ENCODE measurements at regions not wholly inside any gene's neighbourhood (a gene's known extent, or its start where the extent isn't known, plus 50 kb on each side); places are given as distances from the start of the nearest gene placed in this dataset.
"Not testable (repeated sequence)": the region's sequence is repeated elsewhere in the genome, so short reads cannot be mapped to it uniquely, and the experiment has no call there.

DNA sequence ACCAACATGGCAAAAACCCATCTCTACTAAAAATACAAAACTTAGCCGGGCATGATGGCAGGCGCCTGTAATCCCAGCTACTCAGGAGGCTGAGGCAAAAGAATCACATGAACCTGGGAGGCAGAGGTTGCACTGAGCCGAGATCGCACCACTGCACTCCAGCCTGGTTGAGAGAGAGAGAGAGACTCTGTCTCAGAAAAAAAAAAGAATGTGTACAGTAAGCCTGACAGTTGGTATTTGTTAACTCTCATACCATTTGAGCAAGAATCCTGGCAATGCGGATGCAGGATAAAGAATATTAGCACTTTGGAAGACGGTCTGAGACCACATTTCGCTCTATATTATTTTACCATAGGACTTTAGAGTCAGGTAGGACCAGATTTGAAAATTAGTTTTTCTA lies 140.0 kb upstream of the ZNF648 start:
- H3K4me1 Mint-ChIP-seq; DNase-seq; H3K27ac Mint-ChIP-seq; H3K9me3 Mint-ChIP-seq (ENCODE audit: low read depth); H3K36me3 Mint-ChIP-seq; CTCF ChIA-PET; H3K4me3 Mint-ChIP-seq; ATAC-seq: not testable (repeated sequence)
- peaks cover 12% of the 10 kb centered on the region for H3K27me3 Mint-ChIP-seq

DNA sequence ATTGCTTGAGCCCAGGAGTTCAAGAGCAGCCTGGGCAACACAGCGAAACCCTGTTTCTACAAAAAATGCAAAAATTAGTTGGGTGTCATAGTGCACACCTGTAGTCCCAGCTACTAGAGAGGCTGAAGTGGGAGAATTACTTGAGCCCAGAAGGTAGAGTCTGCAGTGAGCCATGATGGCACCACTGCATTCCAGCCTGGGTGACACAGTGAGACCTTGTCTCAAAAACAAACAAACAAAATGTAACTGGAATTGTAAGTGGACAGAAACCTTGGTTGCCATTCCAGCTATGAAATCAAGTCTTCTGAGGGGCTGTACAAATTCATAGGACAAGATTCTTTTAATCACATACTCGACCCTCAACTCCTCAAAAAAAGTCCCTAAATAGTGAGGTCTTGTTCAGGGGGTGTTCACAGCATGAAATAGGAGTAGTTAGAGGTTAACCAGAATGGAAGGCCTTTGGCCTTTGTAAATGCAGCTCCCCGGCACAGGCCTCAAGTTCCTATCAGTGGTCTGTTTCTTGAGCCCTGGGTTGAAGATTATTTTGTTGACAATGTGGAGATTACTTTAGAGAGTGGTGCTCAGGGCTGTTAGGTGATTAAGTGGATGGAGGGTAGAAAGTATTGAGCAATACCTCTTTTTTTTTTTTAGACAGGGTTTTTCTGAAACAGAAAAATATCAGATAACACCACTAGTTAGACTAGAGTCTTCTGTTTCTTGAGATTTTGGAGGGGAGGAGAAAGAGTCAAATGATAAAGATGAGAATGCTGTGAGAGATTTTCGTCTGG lies 138.7 kb upstream of the ZNF648 start:
- Mint-ChIP-seq H3K27me3 (peaks cover 20% of the 10 kb centered on the region), H3K36me3 (peaks cover 1% of the 10 kb centered on the region), H3K4me1 (no peaks in the 10 kb centered on the region), H3K4me3 (no peak overlapping the region), H3K9me3 (ENCODE audit: low read depth) (no peaks in the 10 kb centered on the region), H3K27ac (no peak overlapping the region)
- DNase-seq (no peak), ATAC-seq (no peak)
- CTCF ChIA-PET = no interaction called here

DNA sequence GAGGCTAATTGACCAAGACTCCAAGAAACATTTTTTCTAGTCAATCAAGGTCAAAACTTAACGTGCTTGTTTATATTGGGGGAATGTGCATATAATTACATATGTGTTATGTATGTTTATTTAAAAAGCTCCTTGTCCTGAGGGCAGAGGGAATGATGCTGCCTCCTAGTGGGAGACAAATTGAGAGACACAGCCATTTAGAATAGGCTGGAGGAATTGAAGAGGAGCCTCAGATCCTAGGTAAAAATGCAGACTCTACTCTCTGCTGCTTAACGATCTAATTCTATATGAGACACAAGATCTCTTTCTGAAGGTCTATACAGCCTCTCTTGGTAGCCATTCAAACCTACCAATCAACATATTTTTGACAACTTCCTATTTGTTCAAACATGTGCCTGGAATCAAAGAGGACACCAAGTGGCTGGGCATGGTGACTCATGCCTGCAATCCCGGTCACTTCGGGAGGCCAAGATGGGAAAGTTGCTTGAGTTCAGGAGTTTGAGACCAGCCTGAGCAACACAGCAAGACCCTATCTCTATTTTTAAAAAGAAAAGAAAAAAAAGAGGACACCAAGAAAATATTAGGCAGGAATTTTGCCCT lies 136.6 kb upstream of the ZNF648 start:
- CTCF ChIA-PET = interaction anchor here (0.6 to 2.4 kb wide), 3 partner anchors 55 to 199 kb away, joined by 3 to 10 read pairs (median 3); no protein-coding TSS in a partner anchor
- no peaks in the 10 kb centered on the region for H3K36me3 Mint-ChIP-seq
- no peaks in the 10 kb centered on the region for H3K9me3 Mint-ChIP-seq (ENCODE audit: low read depth)
- ATAC-seq (no peak), DNase-seq (no peak)
- no peaks in the 10 kb centered on the region for H3K4me1 Mint-ChIP-seq
- H3K4me3 Mint-ChIP-seq = no peak overlapping the region
- no peak overlapping the region for H3K27ac Mint-ChIP-seq
- peaks cover 15% of the 10 kb centered on the region for H3K27me3 Mint-ChIP-seq

DNA sequence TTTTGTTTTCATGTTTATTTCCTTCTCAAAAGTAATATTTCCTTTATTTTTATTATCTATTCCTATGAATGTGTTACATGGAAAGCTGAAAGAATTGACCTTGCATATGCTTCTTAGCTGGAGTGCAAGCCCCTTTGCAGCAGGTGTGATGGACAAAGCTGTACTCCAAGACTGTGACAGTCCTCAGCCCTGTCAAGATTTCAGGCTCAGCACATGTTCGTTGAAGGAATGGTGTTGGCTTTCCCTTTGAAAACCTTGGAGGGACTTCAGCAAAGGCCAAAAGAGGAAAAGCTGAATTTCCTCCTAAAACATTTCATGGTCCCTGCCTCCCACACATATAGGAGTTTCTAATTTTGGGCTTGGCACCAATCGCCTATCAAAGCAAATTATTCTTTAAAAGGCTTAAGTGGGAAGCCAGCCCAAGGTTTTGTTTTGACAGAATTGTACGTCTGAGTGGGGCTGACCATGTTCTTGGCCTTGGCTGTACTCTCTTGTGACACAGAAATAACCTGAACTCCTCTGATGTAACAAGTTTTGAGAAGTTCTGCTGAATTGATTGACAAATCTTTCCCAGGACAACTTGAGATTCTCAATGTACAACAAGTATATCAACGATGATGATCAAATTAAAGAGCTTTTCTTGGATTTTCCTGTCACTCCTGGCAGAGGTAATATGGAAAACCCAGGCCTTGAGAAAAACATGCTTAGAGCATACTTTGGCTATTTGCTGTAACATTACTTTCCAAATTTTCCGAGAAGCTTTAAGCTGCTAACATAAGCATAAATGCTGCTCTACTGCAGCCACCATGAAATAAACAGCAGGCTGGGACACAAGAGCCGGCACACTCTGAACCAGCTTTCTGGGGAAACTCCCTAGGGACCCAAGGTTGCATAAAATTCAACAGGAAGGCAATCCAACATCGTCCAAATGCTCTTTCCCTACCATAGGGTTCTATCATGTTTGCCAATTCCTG lies 135.7 kb upstream of the ZNF648 start:
- DNase-seq = no peak
- CTCF ChIA-PET = interaction anchor here (0.6 to 2.4 kb wide), 4 partner anchors 9 to 200 kb away, joined by 3 to 10 read pairs (median 4); no protein-coding TSS in a partner anchor
- peaks cover 15% of the 10 kb centered on the region for H3K27me3 Mint-ChIP-seq
- no peaks in the 10 kb centered on the region for H3K9me3 Mint-ChIP-seq (ENCODE audit: low read depth)
- H3K4me1 Mint-ChIP-seq = peaks cover 2% of the 10 kb centered on the region
- no peak for ATAC-seq
- H3K27ac Mint-ChIP-seq = no peak overlapping the region
- no peak overlapping the region for H3K4me3 Mint-ChIP-seq
- no peaks in the 10 kb centered on the region for H3K36me3 Mint-ChIP-seq

DNA sequence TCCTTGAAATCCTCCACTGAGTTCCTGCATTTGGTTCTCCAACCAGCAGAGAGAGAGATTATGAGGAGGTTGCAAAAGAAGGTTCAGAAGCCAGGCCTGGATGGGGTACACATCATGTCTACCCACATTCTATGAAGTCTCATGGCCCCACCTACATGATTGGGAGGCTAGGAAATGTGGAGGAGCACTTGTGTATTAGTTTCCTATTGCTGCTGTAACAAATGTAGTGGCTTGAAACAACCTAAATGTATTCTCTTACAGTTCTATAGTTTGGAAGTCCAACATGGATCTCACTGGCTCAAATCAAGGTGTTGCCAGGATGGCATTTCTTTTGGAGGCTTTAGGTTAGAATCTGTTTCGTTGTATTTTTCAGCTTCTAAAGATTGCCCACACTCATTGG lies 134.2 kb upstream of the ZNF648 start:
- H3K4me1 Mint-ChIP-seq = peaks cover 6% of the 10 kb centered on the region
- no peak for ATAC-seq
- CTCF ChIA-PET = no interaction called here

DNA sequence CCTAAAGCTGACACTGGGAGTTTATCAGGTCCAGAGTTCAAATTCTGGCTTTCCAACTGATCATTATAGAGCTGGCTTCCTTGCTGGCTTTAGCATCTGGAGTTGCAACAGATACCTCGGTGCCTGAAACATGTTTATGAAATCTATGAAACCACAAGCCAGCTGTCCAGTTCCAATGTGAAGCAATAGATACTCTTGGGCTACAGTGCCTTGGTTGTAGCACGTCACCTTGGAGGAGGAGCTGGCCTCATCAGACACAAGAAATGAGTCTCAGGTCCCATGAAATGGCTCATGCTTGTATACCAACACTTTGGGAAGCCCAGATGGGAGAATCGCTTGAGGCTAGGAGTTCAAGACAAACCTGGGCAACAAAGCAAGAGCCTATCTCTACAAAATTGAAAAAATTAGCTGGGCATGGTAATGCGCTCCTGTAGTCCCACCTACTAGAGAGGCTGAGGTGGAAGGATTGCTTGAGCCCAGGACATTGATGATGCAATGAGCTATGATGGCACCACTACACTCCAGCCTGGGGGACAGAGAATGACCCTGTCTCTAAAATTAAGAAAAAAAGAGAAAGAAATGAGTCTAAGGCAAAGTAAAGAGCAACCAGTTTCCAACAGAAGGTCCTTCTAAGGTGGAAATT lies 132.5 kb upstream of the ZNF648 start:
- no peak overlapping the region for H3K4me3 Mint-ChIP-seq
- CTCF ChIA-PET = no interaction called here
- no peaks in the 10 kb centered on the region for H3K9me3 Mint-ChIP-seq (ENCODE audit: low read depth)
- DNase-seq (no peak), ATAC-seq (no peak)
- H3K36me3 Mint-ChIP-seq = no peaks in the 10 kb centered on the region
- H3K27me3 Mint-ChIP-seq = peaks cover 35% of the 10 kb centered on the region
- H3K27ac Mint-ChIP-seq = no peak overlapping the region
- H3K4me1 Mint-ChIP-seq = peaks cover 14% of the 10 kb centered on the region

More for the DNA sequence above, 134.2 kb upstream of the ZNF648 start:
- Mint-ChIP-seq H3K36me3 (no peaks in the 10 kb centered on the region), H3K27ac (no peak overlapping the region), H3K9me3 (ENCODE audit: low read depth) (no peaks in the 10 kb centered on the region), H3K27me3 (peaks cover 20% of the 10 kb centered on the region), H3K4me3 (no peak overlapping the region)
- no peak for DNase-seq

DNA sequence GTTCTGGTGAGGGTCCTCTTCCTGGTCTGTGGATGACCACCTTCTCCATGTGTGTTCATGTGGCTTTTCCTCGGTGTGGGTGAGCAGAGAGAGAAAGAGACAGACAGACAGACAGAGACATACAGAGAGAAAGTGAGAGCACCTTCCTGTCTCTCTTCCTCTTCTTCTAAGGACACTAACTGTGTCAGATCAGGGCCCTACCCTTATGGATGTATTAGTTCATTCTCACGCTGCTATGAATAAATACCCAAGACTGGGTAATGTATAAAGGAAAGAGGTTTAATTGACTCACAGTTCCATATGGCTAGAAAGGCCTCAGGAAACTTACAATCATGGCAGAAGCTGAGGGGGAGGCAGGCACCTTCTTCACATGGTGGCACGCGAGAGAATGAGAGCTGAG lies 131.5 kb upstream of the ZNF648 start:
- CTCF ChIA-PET = no interaction called here
- DNase-seq (no peak), ATAC-seq (no peak)
- Mint-ChIP-seq H3K4me3 (no peak overlapping the region), H3K36me3 (no peaks in the 10 kb centered on the region), H3K4me1 (peaks cover 14% of the 10 kb centered on the region), H3K9me3 (ENCODE audit: low read depth) (no peaks in the 10 kb centered on the region), H3K27me3 (peaks cover 35% of the 10 kb centered on the region), H3K27ac (no peak overlapping the region)

DNA sequence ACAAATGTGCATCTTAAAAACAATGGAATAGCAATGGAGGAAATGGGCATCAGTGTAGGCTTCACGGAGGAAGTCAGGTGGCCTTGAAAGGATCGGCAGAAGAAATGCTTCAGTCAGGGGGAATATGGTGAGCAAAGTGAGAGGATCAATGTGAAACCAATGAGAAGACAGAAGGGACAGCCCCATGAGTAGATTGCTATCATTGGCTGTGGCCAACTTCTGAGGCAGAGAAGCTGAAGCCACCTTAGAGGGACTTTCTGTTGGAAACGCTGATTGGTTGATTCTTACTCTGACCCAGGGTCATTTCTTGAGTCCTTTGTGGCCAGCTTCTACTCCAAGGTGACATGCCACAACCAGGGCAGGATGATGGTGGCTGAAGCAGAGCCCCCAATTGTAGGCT lies 130.7 kb upstream of the ZNF648 start:
- no peaks in the 10 kb centered on the region for H3K9me3 Mint-ChIP-seq (ENCODE audit: low read depth)
- H3K4me1 Mint-ChIP-seq = peaks cover 14% of the 10 kb centered on the region
- ATAC-seq (peak; percentile 12), DNase-seq (no peak)
- H3K27me3 Mint-ChIP-seq = peaks cover 28% of the 10 kb centered on the region
- H3K4me3 Mint-ChIP-seq = no peak overlapping the region
- H3K27ac Mint-ChIP-seq = no peak overlapping the region
- CTCF ChIA-PET = no interaction called here
- no peaks in the 10 kb centered on the region for H3K36me3 Mint-ChIP-seq

DNA sequence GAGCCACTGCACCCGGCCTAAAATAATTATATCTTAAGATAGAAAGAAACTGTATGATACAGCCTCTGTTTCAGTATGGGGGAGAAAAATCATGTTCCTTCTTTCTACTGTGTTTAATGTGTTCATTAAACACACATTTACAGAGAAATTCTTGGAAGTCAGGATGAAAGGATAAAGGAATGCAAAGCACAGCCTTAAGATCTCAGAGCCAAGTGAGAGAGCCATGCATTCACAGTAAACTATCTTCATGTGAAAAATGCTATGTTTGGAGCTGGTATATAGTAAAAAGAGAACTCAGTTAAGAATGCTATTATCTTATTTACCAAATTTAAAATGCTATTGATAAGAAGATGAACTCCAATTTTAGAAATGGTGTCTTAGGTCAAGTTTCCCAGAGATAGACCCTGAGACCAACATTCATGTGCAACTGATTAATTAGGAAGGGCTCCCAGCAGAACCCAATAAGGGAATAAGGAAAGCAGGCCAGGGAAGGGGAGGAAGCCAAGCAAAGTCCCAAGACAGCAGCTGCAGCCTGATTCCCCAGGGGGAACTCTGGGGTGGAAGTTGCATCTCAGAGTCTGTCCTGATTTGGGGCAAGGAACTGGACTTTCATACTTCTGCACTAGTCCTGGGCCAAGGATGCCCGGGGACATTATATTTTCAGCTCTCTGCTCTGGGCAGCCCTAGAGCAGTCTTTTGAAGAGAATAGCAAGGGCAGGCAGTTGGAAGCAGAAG lies 130.0 kb upstream of the ZNF648 start:
- Mint-ChIP-seq H3K9me3 (ENCODE audit: low read depth) (no peaks in the 10 kb centered on the region), H3K27me3 (peaks cover 31% of the 10 kb centered on the region), H3K4me1 (peaks cover 14% of the 10 kb centered on the region), H3K36me3 (no peaks in the 10 kb centered on the region), H3K27ac (no peak overlapping the region), H3K4me3 (no peak overlapping the region)
- ATAC-seq (no peak), DNase-seq (no peak)
- CTCF ChIA-PET = no interaction called here

DNA sequence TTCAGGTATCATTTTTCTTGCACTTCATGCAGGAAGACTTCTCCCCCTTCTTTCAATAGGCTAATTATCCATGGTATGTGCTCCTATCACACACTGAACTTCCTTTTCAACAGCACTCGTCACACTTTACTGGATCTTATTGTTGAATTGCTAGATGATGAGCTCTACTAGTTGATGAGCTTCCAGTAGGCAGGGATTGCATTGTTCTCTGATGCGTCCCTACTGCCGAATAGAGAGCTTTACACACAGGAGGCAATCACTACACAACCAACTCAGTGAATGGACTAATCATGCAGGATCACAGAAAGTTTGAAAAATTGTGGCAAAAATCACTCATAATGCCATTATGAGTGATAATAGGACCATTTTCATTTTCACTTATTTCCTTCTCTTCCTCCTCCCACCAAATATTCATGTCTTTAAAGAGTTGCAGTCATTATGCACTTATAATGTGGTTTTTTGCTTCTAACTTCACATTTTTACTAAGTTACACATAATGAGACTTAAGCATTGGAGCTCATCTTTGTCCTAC lies 128.1 kb upstream of the ZNF648 start:
- no peaks in the 10 kb centered on the region for H3K9me3 Mint-ChIP-seq (ENCODE audit: low read depth)

DNA sequence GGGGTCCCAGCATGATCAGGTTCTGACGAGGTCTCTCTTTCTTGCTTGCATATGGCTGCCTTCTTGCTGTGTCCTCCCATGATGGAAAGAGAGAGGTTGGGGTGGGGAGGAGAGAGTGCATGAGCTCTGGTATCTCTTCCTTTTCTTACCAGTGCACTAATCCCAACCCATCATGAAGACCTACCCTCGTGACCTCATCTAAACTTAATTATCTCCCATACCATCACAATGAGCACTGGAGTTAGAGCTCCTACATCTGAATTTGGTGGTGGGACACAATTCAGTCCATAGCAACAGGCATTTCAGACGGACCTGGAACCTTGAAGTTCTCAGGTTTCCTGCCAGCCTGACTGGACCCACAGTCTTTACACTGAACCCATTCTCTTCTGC lies 125.2 kb upstream of the ZNF648 start:
- Mint-ChIP-seq H3K4me1 (peaks cover 8% of the 10 kb centered on the region), H3K27ac (no peak overlapping the region), H3K36me3 (no peaks in the 10 kb centered on the region), H3K4me3 (no peak overlapping the region), H3K9me3 (ENCODE audit: low read depth) (no peaks in the 10 kb centered on the region), H3K27me3 (peaks cover 35% of the 10 kb centered on the region)
- CTCF ChIA-PET = no interaction called here
- ATAC-seq (no peak), DNase-seq (no peak)

More for the DNA sequence above, 128.1 kb upstream of the ZNF648 start:
- CTCF ChIA-PET = interaction anchor here (1.3 kb wide), 1 partner anchor 46 kb away, joined by 9 read pairs; no protein-coding TSS in a partner anchor
- Mint-ChIP-seq H3K27me3 (peaks cover 23% of the 10 kb centered on the region), H3K4me1 (peaks cover 14% of the 10 kb centered on the region), H3K4me3 (no peak overlapping the region), H3K27ac (no peak overlapping the region), H3K36me3 (no peaks in the 10 kb centered on the region)
- peak; percentile 45 for ATAC-seq
- DNase-seq = no peak

DNA sequence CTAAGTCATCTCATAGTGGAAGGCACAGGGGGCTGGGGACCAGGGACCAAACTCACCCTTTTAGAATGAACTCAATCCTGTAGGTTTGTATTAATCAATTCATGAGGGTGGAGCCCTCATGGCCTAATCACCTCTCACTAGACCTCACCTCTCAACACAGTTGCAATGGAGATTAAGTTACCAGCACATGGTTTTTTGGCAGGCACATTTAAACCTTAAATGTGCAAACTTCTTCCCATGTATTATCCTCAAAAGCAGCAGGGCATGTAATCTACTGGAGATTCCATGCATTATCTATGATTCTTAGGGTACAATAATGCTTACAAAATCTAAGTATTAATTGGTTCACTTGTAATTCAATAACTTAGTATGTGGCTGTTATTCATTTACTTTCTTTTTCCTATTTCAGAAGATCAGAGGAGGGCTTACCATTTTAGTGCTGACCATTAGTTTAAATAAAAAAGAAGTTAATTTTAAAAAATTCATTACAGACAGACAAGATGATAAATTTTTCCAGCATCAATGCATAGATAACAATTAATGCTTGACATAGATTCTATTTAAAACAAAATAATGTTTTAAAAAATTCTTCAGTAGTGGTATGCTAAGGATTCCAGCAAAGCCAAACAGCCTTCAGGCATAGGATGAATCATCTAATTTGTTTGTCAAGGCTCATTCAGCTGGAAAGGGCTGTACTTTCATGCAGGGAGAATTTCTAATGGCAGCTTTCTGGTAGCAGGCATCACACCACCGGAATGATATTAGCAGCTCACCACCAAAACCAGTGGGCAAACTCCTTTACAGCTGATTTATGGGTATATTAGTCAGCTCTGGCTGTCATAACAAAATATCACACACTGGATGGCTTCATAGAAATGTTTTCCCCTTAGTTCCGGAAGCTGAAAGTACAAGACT lies 124.6 kb upstream of the ZNF648 start:
- no peak for DNase-seq
- Mint-ChIP-seq H3K4me1 (peaks cover 13% of the 10 kb centered on the region), H3K36me3 (no peaks in the 10 kb centered on the region), H3K4me3 (no peak overlapping the region), H3K9me3 (ENCODE audit: low read depth) (no peaks in the 10 kb centered on the region), H3K27me3 (peaks cover 39% of the 10 kb centered on the region), H3K27ac (no peak overlapping the region)
- CTCF ChIA-PET = no interaction called here
- ATAC-seq = no peak
